IMR-90 (cell line): ENCODE measurements at regions not wholly inside any gene's neighbourhood (a gene's known extent, or its start where the extent isn't known, plus 50 kb on each side); places are given as distances from the start of the nearest gene placed in this dataset.

Experiments
- BHLHE40 ChIP-seq: fragments of 150-350 bp; IDR thresholded peaks from 2 replicates; pipeline ENCODE4 v1.6.1; 2016; ENCODE audit warnings: mild to moderate bottlenecking, low read depth, low read length
- CHD1 ChIP-seq: IDR thresholded peaks from 2 replicates; pipeline ENCODE4 v1.6.1; 2012; ENCODE audit warnings: low read depth, low read length, improper control_type of control experiment
- CTCF ChIP-seq: conservative IDR thresholded peaks from 2 replicates; pipeline ENCODE4 v1.5.1; 2012; ENCODE audit warnings: mild to moderate bottlenecking, low read depth, low read length, improper control_type of control experiment
- MAFK ChIP-seq: IDR thresholded peaks from 2 replicates; pipeline ENCODE4 v1.6.1; 2012; ENCODE audit warnings: low read depth, low read length, improper control_type of control experiment
- RFX5 ChIP-seq: IDR thresholded peaks from 2 replicates; pipeline ENCODE4 v1.8.0; 2012; ENCODE audit warnings: low read depth, mild to moderate bottlenecking, low read length, moderate library complexity

- TF ChIP-seq RFX5 (no peak), MAFK (peak; percentile 63; the same call in 1 of the 2 replicates), CHD1 (no peak), CTCF (no peak), BHLHE40 (no peak)
Observed at GRCh38 chr21:17238468-17238867, 274.4 kb upstream of the CXADR start.
